ENCODE measurements at regions not wholly inside any gene's neighbourhood (a gene's known extent, or its start where the extent isn't known, plus 50 kb on each side); places are given as distances from the start of the nearest gene placed in this dataset.
A peak's percentile ranks its signal among the peaks of the same experiment; 100 is the strongest.

DNA sequence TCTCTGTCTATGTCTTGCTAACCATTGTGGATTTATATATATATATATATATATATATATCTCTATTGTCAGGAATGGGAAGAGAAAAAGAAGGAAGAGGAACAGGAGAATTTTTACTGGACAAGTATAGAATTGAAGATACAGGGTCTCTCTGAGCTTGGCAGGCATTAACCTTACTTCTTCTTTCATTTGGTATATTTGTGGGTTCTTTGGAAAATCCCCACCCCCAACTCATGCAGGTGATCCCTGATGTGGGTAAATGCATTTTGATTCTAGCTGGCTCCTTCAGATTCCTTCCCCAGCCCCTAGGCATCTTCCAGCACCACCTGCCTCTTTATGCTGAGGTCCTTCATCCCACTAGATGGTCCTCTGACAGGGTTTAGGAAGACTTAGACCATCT lies 78.8 kb upstream of the TRABD2B start:
- peaks cover 3% of the 10 kb centered on the region for H3K4me1 Mint-ChIP-seq

DNA sequence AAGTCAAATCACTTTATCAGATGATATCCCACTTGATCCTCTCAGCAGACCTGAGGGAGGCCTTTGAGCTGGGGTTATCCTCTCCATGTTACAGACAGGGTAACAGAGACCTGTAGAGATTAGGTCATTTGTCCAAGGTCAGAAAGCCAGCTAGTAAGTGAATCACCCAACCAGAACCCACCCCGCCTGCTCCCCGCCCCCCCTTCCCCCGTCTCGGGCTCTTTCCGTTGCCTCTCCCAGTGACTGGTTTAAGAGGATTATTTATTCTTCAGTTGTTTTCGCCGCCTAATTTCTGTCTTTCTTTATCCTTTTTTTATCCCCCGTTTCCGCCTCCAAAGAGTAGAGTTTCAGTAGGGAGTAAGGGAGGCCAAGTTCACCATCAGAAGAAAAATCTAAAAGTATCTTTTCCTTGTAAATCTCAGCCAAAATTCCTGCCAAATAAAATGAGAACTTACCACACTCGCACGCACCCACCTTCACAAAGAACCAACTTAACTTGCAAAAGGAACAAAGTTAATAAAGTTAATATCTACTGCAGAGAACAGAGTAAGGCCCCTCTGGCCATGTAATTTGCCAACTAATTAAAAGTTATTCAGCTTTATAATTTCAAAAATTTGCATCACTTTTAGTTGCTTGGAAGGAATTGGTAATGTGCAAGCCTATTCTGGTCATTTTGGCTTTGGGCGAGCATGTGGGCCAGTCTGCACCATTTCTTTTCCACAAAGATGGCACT lies 76.8 kb upstream of the TRABD2B start:
- H3K4me1 Mint-ChIP-seq = no peaks in the 10 kb centered on the region
- H3K27me3 Mint-ChIP-seq (ENCODE audit: low read depth) = peaks cover 17% of the 10 kb centered on the region
- H3K36me3 Mint-ChIP-seq (ENCODE audit: low read depth) = no peaks in the 10 kb centered on the region
- H3K27ac Mint-ChIP-seq (ENCODE audit: unreplicated experiment) = no peak overlapping the region
- H3K9me3 Mint-ChIP-seq = peaks cover 7% of the 10 kb centered on the region
- DNase-seq (ENCODE audit: low read depth, low spot score) = no peak
- TF ChIP-seq, protein P1, sequence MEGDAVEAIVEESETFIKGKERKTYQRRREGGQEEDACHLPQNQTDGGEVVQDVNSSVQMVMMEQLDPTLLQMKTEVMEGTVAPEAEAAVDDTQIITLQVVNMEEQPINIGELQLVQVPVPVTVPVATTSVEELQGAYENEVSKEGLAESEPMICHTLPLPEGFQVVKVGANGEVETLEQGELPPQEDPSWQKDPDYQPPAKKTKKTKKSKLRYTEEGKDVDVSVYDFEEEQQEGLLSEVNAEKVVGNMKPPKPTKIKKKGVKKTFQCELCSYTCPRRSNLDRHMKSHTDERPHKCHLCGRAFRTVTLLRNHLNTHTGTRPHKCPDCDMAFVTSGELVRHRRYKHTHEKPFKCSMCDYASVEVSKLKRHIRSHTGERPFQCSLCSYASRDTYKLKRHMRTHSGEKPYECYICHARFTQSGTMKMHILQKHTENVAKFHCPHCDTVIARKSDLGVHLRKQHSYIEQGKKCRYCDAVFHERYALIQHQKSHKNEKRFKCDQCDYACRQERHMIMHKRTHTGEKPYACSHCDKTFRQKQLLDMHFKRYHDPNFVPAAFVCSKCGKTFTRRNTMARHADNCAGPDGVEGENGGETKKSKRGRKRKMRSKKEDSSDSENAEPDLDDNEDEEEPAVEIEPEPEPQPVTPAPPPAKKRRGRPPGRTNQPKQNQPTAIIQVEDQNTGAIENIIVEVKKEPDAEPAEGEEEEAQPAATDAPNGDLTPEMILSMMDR (conservative IDR thresholded peaks at IDR 0.05) = no peak
- H3K4me3 Mint-ChIP-seq = no peak overlapping the region

More for the DNA sequence above, 78.8 kb upstream of the TRABD2B start:
- H3K27me3 Mint-ChIP-seq (ENCODE audit: low read depth) = peaks cover 17% of the 10 kb centered on the region
- H3K4me3 Mint-ChIP-seq = no peak overlapping the region
- H3K9me3 Mint-ChIP-seq = peaks cover 3% of the 10 kb centered on the region
- TF ChIP-seq, protein P1 (conservative IDR thresholded peaks at IDR 0.05) = no peak
- H3K27ac Mint-ChIP-seq (ENCODE audit: unreplicated experiment) = no peak overlapping the region
- no peaks in the 10 kb centered on the region for H3K36me3 Mint-ChIP-seq (ENCODE audit: low read depth)
- no peak for DNase-seq (ENCODE audit: low read depth, low spot score)

DNA sequence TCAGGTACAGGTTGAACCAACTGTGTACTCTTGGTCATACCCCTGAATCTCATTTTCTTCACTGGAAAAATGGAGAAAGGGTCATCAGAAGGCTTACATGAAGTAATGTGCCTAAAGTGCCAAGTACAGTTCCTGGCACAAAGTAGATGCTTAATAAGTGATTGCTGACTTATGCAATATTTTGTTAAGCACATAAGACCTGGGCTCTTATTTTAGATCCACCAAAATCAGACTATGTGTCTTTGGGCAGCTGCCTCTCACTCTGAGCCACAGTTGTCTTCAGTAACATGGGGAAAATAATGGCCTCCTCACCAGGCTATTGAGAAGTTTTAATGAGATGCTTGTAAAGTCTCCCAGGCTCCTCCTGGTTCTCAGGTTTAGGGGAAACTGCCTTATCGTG lies 74.3 kb upstream of the TRABD2B start:
- Mint-ChIP-seq H3K27ac (ENCODE audit: unreplicated experiment) (no peak overlapping the region), H3K4me1 (no peaks in the 10 kb centered on the region), H3K36me3 (ENCODE audit: low read depth) (no peaks in the 10 kb centered on the region), H3K27me3 (ENCODE audit: low read depth) (peaks cover 10% of the 10 kb centered on the region), H3K9me3 (peaks cover 7% of the 10 kb centered on the region), H3K4me3 (no peak overlapping the region)
- TF ChIP-seq, protein P1 (conservative IDR thresholded peaks at IDR 0.05) = no peak
- no peak for DNase-seq (ENCODE audit: low read depth, low spot score)

DNA sequence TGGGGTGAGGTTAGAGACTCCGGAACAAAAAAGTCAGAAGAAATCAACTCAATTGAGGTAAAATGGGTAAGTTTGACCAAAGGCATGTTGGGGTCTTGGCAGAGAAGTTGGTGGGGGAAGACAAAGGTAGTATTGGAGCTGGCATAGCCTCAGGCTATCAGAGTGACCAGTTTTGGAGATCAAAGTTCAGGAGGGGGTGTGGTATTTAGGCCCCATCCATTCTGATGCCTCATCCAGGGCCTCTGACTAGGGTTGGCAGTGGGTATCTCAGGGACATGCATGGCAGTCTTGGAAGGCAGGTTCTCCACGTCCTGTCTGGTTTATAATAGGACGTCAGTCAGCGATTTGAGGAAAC lies 73.2 kb upstream of the TRABD2B start:
- Mint-ChIP-seq H3K4me3 (no peak overlapping the region), H3K4me1 (no peaks in the 10 kb centered on the region), H3K27me3 (ENCODE audit: low read depth) (peaks cover 5% of the 10 kb centered on the region), H3K9me3 (peaks cover 7% of the 10 kb centered on the region), H3K36me3 (ENCODE audit: low read depth) (no peaks in the 10 kb centered on the region), H3K27ac (ENCODE audit: unreplicated experiment) (peak overlapping the region; percentile 79)
- TF ChIP-seq, protein P1 (conservative IDR thresholded peaks at IDR 0.05) = no peak
- no peak for DNase-seq (ENCODE audit: low read depth, low spot score)

DNA sequence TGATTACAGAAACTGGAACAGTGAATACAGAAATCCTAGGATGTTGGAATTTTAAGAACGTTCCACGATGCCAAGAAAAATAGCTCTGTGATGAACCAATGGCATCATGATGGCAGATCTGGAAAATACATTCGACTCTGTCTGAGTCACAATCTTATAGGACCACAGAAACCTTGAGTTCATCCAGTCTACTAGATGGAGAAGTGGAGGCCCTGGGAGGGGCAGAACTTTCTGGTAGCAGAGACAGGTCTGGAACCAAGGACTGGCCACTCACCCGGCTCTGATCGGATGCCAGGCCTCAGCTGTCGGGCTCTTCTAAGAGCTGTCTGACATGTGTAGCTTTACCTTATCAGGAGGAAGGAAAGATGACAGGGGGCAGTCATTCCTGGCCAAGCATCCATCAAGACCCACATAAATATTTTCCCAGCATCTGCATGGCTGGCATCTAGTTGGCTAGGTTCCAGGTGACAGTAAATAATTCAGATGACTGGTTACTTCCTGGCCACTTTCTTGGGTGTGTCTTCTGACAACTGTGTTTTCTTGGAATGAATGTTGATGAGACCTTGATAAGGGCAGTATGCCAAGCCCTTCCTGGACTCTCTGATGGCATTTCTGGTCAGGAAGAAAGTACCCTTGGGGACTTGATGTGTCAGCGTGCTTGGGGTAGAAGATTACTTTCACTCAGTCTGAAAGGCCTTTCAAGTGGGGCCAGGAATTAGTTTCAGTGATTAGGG lies 72.6 kb upstream of the TRABD2B start:
- Mint-ChIP-seq H3K27me3 (ENCODE audit: low read depth) (peaks cover 5% of the 10 kb centered on the region), H3K36me3 (ENCODE audit: low read depth) (no peaks in the 10 kb centered on the region), H3K9me3 (peaks cover 7% of the 10 kb centered on the region), H3K4me1 (no peaks in the 10 kb centered on the region), H3K4me3 (no peak overlapping the region), H3K27ac (ENCODE audit: unreplicated experiment) (peak overlapping the region; percentile 79)
- TF ChIP-seq, protein P1 (conservative IDR thresholded peaks at IDR 0.05) = no peak
- no peak for DNase-seq (ENCODE audit: low read depth, low spot score)

Measured in neural crest cell (in vitro differentiated cells).